OCI-LY1 (cell line): ENCODE measurements at regions not wholly inside any gene's neighbourhood (a gene's known extent, or its start where the extent isn't known, plus 50 kb on each side); places are given as distances from the start of the nearest gene placed in this dataset.
A peak's percentile ranks its signal among the peaks of the same experiment; 100 is the strongest.

Experiments used
- H2AFZ ChIP-seq: fragments of 200-600 bp; sonication (generic), shearing (Covaris generic); 2 replicates; pipeline ENCODE4 v1.6.0; 2014; ENCODE audit warnings: antibody characterized with exemption, mild to moderate bottlenecking, low read length
- H3F3A ChIP-seq: fragments of 200-600 bp; sonication (generic), shearing (Covaris generic); 2 replicates; pipeline ENCODE4 v1.6.0; 2014; ENCODE audit warnings: mild to moderate bottlenecking, antibody characterized with exemption, low read length, moderate library complexity; ENCODE audit not compliant: insufficient read depth
- H3K27ac ChIP-seq: fragments of 200-600 bp; sonication (generic); 2 replicates; pipeline ENCODE4 v1.5.1; 2014; ENCODE audit warnings: low read length, mixed run types, mild to moderate bottlenecking, low read depth; ENCODE audit not compliant: poor library complexity, severe bottlenecking
- H3K27me3 ChIP-seq: fragments of 200-600 bp; sonication (generic); 2 replicates; pipeline ENCODE4 v1.6.0; 2014; ENCODE audit warnings: antibody characterized with exemption, mild to moderate bottlenecking, low read length, moderate library complexity; ENCODE audit not compliant: insufficient read depth
- H3K36me3 ChIP-seq: fragments of 200-600 bp; sonication (generic); 2 replicates; pipeline ENCODE4 v1.6.1; 2014; ENCODE audit warnings: mild to moderate bottlenecking, antibody characterized with exemption, low read length, moderate library complexity, mixed read lengths; ENCODE audit not compliant: insufficient read depth
- H3K4me1 ChIP-seq: fragments of 200-600 bp; sonication (generic); 2 replicates; pipeline ENCODE4 v1.5.1; 2014; ENCODE audit warnings: mild to moderate bottlenecking, low read length, moderate library complexity; ENCODE audit not compliant: insufficient read depth, severe bottlenecking
- H3K4me2 ChIP-seq: fragments of 200-600 bp; sonication (generic), shearing (Covaris generic); 2 replicates; pipeline ENCODE4 v1.6.1; 2014; ENCODE audit warnings: low read length
- H3K4me3 ChIP-seq: fragments of 200-600 bp; sonication (generic); 2 replicates; pipeline ENCODE4 v1.5.1; 2014; ENCODE audit warnings: low read length, low read depth, mild to moderate bottlenecking, mixed read lengths; ENCODE audit not compliant: poor library complexity, severe bottlenecking
- H3K79me2 ChIP-seq: fragments of 200-600 bp; shearing (Covaris generic); 2 replicates; pipeline ENCODE4 v1.6.1; 2016; ENCODE audit warnings: mixed run types, low read length, mixed read lengths; ENCODE audit not compliant: insufficient read depth
- H3K9ac ChIP-seq: fragments of 200-600 bp; sonication (generic), shearing (Covaris generic); 2 replicates; pipeline ENCODE4 v1.6.1; 2014; ENCODE audit warnings: mild to moderate bottlenecking, low read length, mixed read lengths
- H3K9me2 ChIP-seq: fragments of 200-600 bp; sonication (generic), shearing (Covaris generic); 2 replicates; pipeline ENCODE4 v1.6.1; 2014; ENCODE audit warnings: low read depth, mild to moderate bottlenecking, low read length, mixed read lengths
- H3K9me3 ChIP-seq: fragments of 200-600 bp; shearing (Covaris generic); 2 replicates; pipeline ENCODE4 v1.6.1; 2014; ENCODE audit warnings: low read length, mixed read lengths
- H4K20me1 ChIP-seq: fragments of 200-600 bp; sonication (generic), shearing (Covaris generic); 2 replicates; pipeline ENCODE4 v1.6.0; 2016; ENCODE audit warnings: mild to moderate bottlenecking, low read length; ENCODE audit not compliant: insufficient read depth
- CTCF ChIP-seq: fragments of 200-600 bp; sonication (generic), shearing (Covaris generic); IDR thresholded peaks from 2 replicates; pipeline ENCODE4 v1.5.1; 2017; ENCODE audit warnings: mild to moderate bottlenecking, antibody characterized with exemption, low read length, moderate library complexity, mixed read lengths
- EZH2 ChIP-seq: fragments of 200-600 bp; sonication (generic), shearing (Covaris generic); IDR thresholded peaks from 2 replicates; pipeline ENCODE4 v1.8.0; 2017; ENCODE audit warnings: borderline replicate concordance, mixed run types, mild to moderate bottlenecking, antibody characterized with exemption, low read length, moderate library complexity, mixed read lengths

DNA sequence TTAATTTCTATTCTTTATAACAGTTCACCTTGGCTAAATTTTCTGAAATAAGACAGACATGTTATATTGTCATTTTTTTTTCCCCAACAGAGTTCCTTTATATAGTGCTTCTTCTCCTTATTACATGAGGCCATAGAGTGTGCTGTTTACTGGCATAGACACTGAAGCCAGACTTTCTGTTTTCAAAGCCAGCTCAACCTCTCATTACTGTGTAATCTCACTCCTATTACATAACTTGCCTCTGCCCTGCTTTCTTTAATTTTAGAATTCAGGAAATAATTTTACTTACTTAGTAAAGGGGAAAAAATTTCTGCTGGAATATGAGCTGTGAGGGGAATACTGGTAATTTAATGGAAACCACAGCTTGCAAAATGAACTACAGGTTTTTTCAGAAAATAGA lies 1380.4 kb downstream of the SLITRK1 start:
- Histone ChIP-seq H3K9ac (no peak overlapping the region), H3F3A (no peaks in the 10 kb centered on the region), H3K4me2 (no peak overlapping the region), H3K36me3 (no peaks in the 10 kb centered on the region), H3K79me2 (no peaks in the 10 kb centered on the region), H3K9me3 (no peaks in the 10 kb centered on the region), H3K9me2 (no peaks in the 10 kb centered on the region), H4K20me1 (no peaks in the 10 kb centered on the region), H3K4me1 (no peaks in the 10 kb centered on the region), H3K4me3 (no peak overlapping the region), H3K27me3 (no peaks in the 10 kb centered on the region), H2AFZ (no peak overlapping the region), H3K27ac (no peak overlapping the region)
- TF ChIP-seq EZH2 (no peak), CTCF (no peak)

- Histone ChIP-seq H2AFZ (no peak overlapping the region), H3K4me2 (no peak overlapping the region), H3K27ac (no peak overlapping the region), H3K79me2 (no peaks in the 10 kb centered on the region), H3K27me3 (no peaks in the 10 kb centered on the region), H3K9me2 (no peaks in the 10 kb centered on the region), H3F3A (no peaks in the 10 kb centered on the region), H3K36me3 (no peaks in the 10 kb centered on the region), H3K9me3 (no peaks in the 10 kb centered on the region), H4K20me1 (no peaks in the 10 kb centered on the region), H3K9ac (no peak overlapping the region), H3K4me3 (no peak overlapping the region), H3K4me1 (no peaks in the 10 kb centered on the region)
- peak; percentile 20; the same call in 1 of the 2 replicates for TF ChIP-seq CTCF
- no peak for TF ChIP-seq EZH2
Observed at GRCh38 chr13:82480415-82480814, 1401.9 kb downstream of the SLITRK1 start.

GRCh38 chr13:82477436-82477835 lies 1404.8 kb downstream of the SLITRK1 start:
- H3K36me3 ChIP-seq = no peaks in the 10 kb centered on the region
- TF ChIP-seq EZH2 (no peak), CTCF (no peak)
- no peaks in the 10 kb centered on the region for H3K9me3 ChIP-seq
- H3K4me3 ChIP-seq = no peak overlapping the region
- H2AFZ ChIP-seq = no peak overlapping the region
- no peaks in the 10 kb centered on the region for H3K4me1 ChIP-seq
- H3K4me2 ChIP-seq = no peak overlapping the region
- no peaks in the 10 kb centered on the region for H3K9me2 ChIP-seq
- H3F3A ChIP-seq = no peaks in the 10 kb centered on the region
- H3K27me3 ChIP-seq = no peaks in the 10 kb centered on the region
- no peak overlapping the region for H3K9ac ChIP-seq
- no peaks in the 10 kb centered on the region for H4K20me1 ChIP-seq
- H3K27ac ChIP-seq = no peak overlapping the region
- H3K79me2 ChIP-seq = no peaks in the 10 kb centered on the region
